Trophoblast cell (in vitro differentiated cells and primary cell): ENCODE measurements at regions not wholly inside any gene's neighbourhood (a gene's known extent, or its start where the extent isn't known, plus 50 kb on each side); places are given as distances from the start of the nearest gene placed in this dataset.
A peak's percentile ranks its signal among the peaks of the same experiment; 100 is the strongest.

ENCODE experiments used
- DNase-seq, 2 donors: peaks; one replicate each; pipeline ENCODE4 v3.0.0-alpha.2; 2016
- H2AFZ ChIP-seq: 2 replicates; pipeline ENCODE4 v1.6.1; 2013; ENCODE audit warnings: low read length, moderate library complexity, mild to moderate bottlenecking; ENCODE audit not compliant: insufficient read depth, poor library complexity
- H2AK5ac ChIP-seq: 2 replicates; pipeline ENCODE4 v1.6.1; 2013; ENCODE audit warnings: mild to moderate bottlenecking, low read length
- H2BK120ac ChIP-seq: 2 replicates; pipeline ENCODE4 v1.6.1; 2013; ENCODE audit warnings: low read length, mild to moderate bottlenecking, moderate library complexity; ENCODE audit not compliant: insufficient read depth, poor library complexity
- H2BK12ac ChIP-seq: 2 replicates; pipeline ENCODE4 v1.6.1; 2013; ENCODE audit warnings: mild to moderate bottlenecking, low read length, moderate library complexity
- H2BK5ac ChIP-seq: 2 replicates; pipeline ENCODE4 v1.6.1; 2013; ENCODE audit warnings: low read length, low read depth, moderate library complexity, mild to moderate bottlenecking; ENCODE audit not compliant: poor library complexity
- H3K14ac ChIP-seq: 2 replicates; pipeline ENCODE4 v1.6.1; 2013; ENCODE audit warnings: mild to moderate bottlenecking, low read length
- H3K18ac ChIP-seq: 2 replicates; pipeline ENCODE4 v1.6.1; 2013; ENCODE audit warnings: mild to moderate bottlenecking, low read length
- H3K23ac ChIP-seq: 2 replicates; pipeline ENCODE4 v1.6.1; 2013; ENCODE audit warnings: low read length
- H3K27ac ChIP-seq: 2 replicates; pipeline ENCODE4 v1.5.1; 2013; ENCODE audit warnings: low read depth, mild to moderate bottlenecking, inconsistent platforms, low read length, moderate library complexity
- H3K27me3 ChIP-seq: 2 replicates; pipeline ENCODE4 v1.6.1; 2013; ENCODE audit warnings: inconsistent platforms, mild to moderate bottlenecking, low read length, moderate library complexity; ENCODE audit not compliant: insufficient read depth
- H3K36me3 ChIP-seq, 2 experiments: 1 replicate in 1 of 2; 2 replicates in 1 of 2; pipeline ENCODE4 v1.6.1; 2013; ENCODE audit warnings: low read length in 2 of 2, mild to moderate bottlenecking in 2 of 2, moderate library complexity in 1 of 2; ENCODE audit not compliant: insufficient read depth in 2 of 2, control insufficient read depth in 1 of 2
- H3K4ac ChIP-seq: 2 replicates; pipeline ENCODE4 v1.6.1; 2013; ENCODE audit warnings: low read depth, mild to moderate bottlenecking, low read length, moderate library complexity
- H3K4me1 ChIP-seq, 2 experiments: 1 replicate in 1 of 2; 2 replicates in 1 of 2; pipeline ENCODE4 v1.6.1; 2013; ENCODE audit warnings: low read length in 2 of 2, mild to moderate bottlenecking in 2 of 2, moderate library complexity in 1 of 2; ENCODE audit not compliant: insufficient read depth in 2 of 2, control insufficient read depth in 1 of 2
- H3K4me2 ChIP-seq: 2 replicates; pipeline ENCODE4 v1.6.1; 2013; ENCODE audit warnings: inconsistent platforms, mild to moderate bottlenecking, low read length, moderate library complexity
- H3K4me3 ChIP-seq: 2 replicates; pipeline ENCODE4 v1.5.1; 2013; ENCODE audit warnings: mild to moderate bottlenecking, low read depth, low read length, inconsistent platforms
- H3K79me1 ChIP-seq: one replicate; pipeline ENCODE4 v1.6.1; 2013; ENCODE audit warnings: low read length
- H3K79me2 ChIP-seq: 2 replicates; pipeline ENCODE4 v1.6.1; 2013; ENCODE audit warnings: low read length, mild to moderate bottlenecking; ENCODE audit not compliant: control insufficient read depth, insufficient read depth, poor library complexity
- H3K9ac ChIP-seq: 2 replicates; pipeline ENCODE4 v1.6.1; 2013; ENCODE audit warnings: mild to moderate bottlenecking, low read length
- H3K9me3 ChIP-seq: 2 replicates; pipeline ENCODE4 v1.6.1; 2013; ENCODE audit warnings: low read depth, mild to moderate bottlenecking, control low read depth, inconsistent platforms, low read length; ENCODE audit not compliant: insufficient read depth
- H4K12ac ChIP-seq: 2 replicates; pipeline ENCODE4 v1.6.1; 2013; ENCODE audit warnings: low read depth, mild to moderate bottlenecking, low read length, moderate library complexity
- H4K8ac ChIP-seq: 2 replicates; pipeline ENCODE4 v1.6.1; 2013; ENCODE audit warnings: low read depth, mild to moderate bottlenecking, low read length, moderate library complexity
- H4K91ac ChIP-seq: one replicate; pipeline ENCODE4 v1.6.1; 2013; ENCODE audit warnings: low read depth, mild to moderate bottlenecking, low read length, moderate library complexity
- WGBS: extraction: QIAGEN DNeasy Blood & Tissue Kit; methylation state at CpG from one replicate; pipeline ENCODE4 v1.1.7; 2013; ENCODE audit warnings: missing lambda C conversion rate; ENCODE audit not compliant: insufficient read length, insufficient coverage; ENCODE audit errors: extremely low coverage; 5-methylcytosine and 5-hydroxymethylcytosine counted together

- H4K91ac ChIP-seq = no peak overlapping the region
These were observed 147.6 kb downstream of the SOX9 start for GRCh38 chr17:72268431-72268830.

GRCh38 chr17:72270273-72270924 lies 149.6 kb downstream of the SOX9 start:
- Histone ChIP-seq H3K9me3 (no peaks in the 10 kb centered on the region), H3K79me1 (no peaks in the 10 kb centered on the region), H3K9ac (no peak overlapping the region), H2AK5ac (no peak overlapping the region), H3K18ac (no peak overlapping the region), H3K4me1 (peaks cover 0 to 3% of the 10 kb centered on the region in 2 experiments), H4K91ac (no peak overlapping the region), H3K14ac (no peak overlapping the region), H3K27me3 (no peaks in the 10 kb centered on the region), H3K23ac (no peak overlapping the region), H3K36me3 (no peaks in the 10 kb centered on the region), H3K27ac (no peak overlapping the region), H2BK5ac (no peak overlapping the region), H3K4ac (no peak overlapping the region), H2AFZ (no peak overlapping the region), H2BK120ac (no peak overlapping the region), H3K4me2 (no peak overlapping the region), H3K79me2 (no peaks in the 10 kb centered on the region), H4K12ac (no peak overlapping the region), H3K4me3 (no peak overlapping the region), H4K8ac (no peak overlapping the region), H2BK12ac (no peak overlapping the region)
- no CpG with 5 or more reads among the region's 6 CpGs for WGBS
- no peak for DNase-seq

More at GRCh38 chr17:72268431-72268830, 147.6 kb downstream of the SOX9 start:
- H3K4me1 ChIP-seq = no peaks in the 10 kb centered on the region
- WGBS = no CpG with 5 or more reads among the region's 6 CpGs
- H3K27me3 ChIP-seq = no peaks in the 10 kb centered on the region
- no peak for DNase-seq
- H3K18ac ChIP-seq = no peak overlapping the region
- no peak overlapping the region for H3K4me3 ChIP-seq
- no peak overlapping the region for H3K9ac ChIP-seq
- H2BK12ac ChIP-seq = no peak overlapping the region
- H2AFZ ChIP-seq = no peak overlapping the region
- no peak overlapping the region for H4K12ac ChIP-seq
- no peak overlapping the region for H3K23ac ChIP-seq
- no peak overlapping the region for H2BK5ac ChIP-seq
- no peak overlapping the region for H4K8ac ChIP-seq
- H2BK120ac ChIP-seq = no peak overlapping the region
- no peaks in the 10 kb centered on the region for H3K9me3 ChIP-seq
- H3K4ac ChIP-seq = no peak overlapping the region
- H3K79me2 ChIP-seq = no peaks in the 10 kb centered on the region
- H2AK5ac ChIP-seq = no peak overlapping the region
- H3K27ac ChIP-seq = no peak overlapping the region
- H3K79me1 ChIP-seq = no peaks in the 10 kb centered on the region
- no peaks in the 10 kb centered on the region for H3K36me3 ChIP-seq
- no peak overlapping the region for H3K14ac ChIP-seq
- H3K4me2 ChIP-seq = no peak overlapping the region

- Histone ChIP-seq H2AK5ac (no peak overlapping the region), H3K79me1 (no peaks in the 10 kb centered on the region), H4K12ac (no peak overlapping the region), H3K4me3 (no peak overlapping the region), H3K9ac (no peak overlapping the region), H2BK12ac (no peak overlapping the region), H3K9me3 (no peaks in the 10 kb centered on the region), H4K8ac (no peak overlapping the region), H3K23ac (no peak overlapping the region), H3K4me2 (no peak overlapping the region), H3K79me2 (no peaks in the 10 kb centered on the region), H3K4me1 (peaks cover 0 to 3% of the 10 kb centered on the region in 2 experiments), H2BK5ac (no peak overlapping the region), H3K27me3 (no peaks in the 10 kb centered on the region), H3K14ac (no peak overlapping the region), H3K27ac (no peak overlapping the region), H3K18ac (no peak overlapping the region), H3K4ac (no peak overlapping the region), H2AFZ (no peak overlapping the region), H2BK120ac (no peak overlapping the region), H3K36me3 (no peaks in the 10 kb centered on the region), H4K91ac (no peak overlapping the region)
- no peak for DNase-seq
- no CpG with 5 or more reads among the region's 1 CpG for WGBS
These were observed 150.8 kb downstream of the SOX9 start for GRCh38 chr17:72271603-72272002.

GRCh38 chr17:72273289-72274056 lies 152.7 kb downstream of the SOX9 start:
- Histone ChIP-seq H2BK5ac (no peak overlapping the region), H3K9me3 (no peaks in the 10 kb centered on the region), H2AFZ (no peak overlapping the region), H2BK12ac (peak overlapping the region; percentile 52), H4K12ac (no peak overlapping the region), H4K91ac (no peak overlapping the region), H3K23ac (no peak overlapping the region), H3K4me2 (no peak overlapping the region), H3K4me1 (peaks cover 0 to 3% of the 10 kb centered on the region in 2 experiments), H3K14ac (no peak overlapping the region), H4K8ac (no peak overlapping the region), H3K27me3 (no peaks in the 10 kb centered on the region), H3K79me1 (no peaks in the 10 kb centered on the region), H2BK120ac (peak overlapping the region; percentile 24), H3K27ac (no peak overlapping the region), H3K9ac (no peak overlapping the region), H3K79me2 (no peaks in the 10 kb centered on the region), H3K4me3 (no peak overlapping the region), H3K36me3 (no peaks in the 10 kb centered on the region), H3K18ac (no peak overlapping the region), H2AK5ac (no peak overlapping the region), H3K4ac (no peak overlapping the region)
- no peak for DNase-seq
- WGBS = no CpG with 5 or more reads among the region's 10 CpGs
